ENCODE measurements at regions not wholly inside any gene's neighbourhood (a gene's known extent, or its start where the extent isn't known, plus 50 kb on each side); places are given as distances from the start of the nearest gene placed in this dataset.
"Not testable (repeated sequence)": the region's sequence is repeated elsewhere in the genome, so short reads cannot be mapped to it uniquely, and the experiment has no call there.

- no peak for DNase-seq (ENCODE audit: low spot score)
Measured at GRCh38 chr14:87052646-87053225, 940.2 kb downstream of the GALC start.

GRCh38 chr14:87050421-87050820, 942.6 kb downstream of the GALC start:
- no peak for DNase-seq (ENCODE audit: low spot score)

GRCh38 chr14:87049950-87050349, 943.0 kb downstream of the GALC start:
- DNase-seq (ENCODE audit: low spot score): peak; percentile 63

DNA sequence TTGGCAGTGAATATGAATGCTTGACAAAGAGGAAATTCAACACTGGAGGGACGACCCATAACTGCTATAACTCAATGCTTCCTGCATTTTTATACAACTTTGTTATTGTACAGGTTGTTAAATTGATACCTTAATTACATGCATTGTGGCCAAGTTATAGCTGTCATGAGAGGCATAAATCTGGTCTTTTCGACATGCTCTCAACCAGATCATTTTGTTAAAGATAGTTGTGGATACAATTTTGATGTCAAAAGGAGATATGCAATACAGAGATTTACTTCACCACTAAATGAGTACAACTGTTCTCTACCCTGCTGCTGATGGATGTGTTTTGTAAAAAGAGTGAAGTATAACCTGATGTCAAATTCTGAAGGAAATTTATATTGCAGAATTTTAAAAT, 946.0 kb downstream of the GALC start:
- no peak for DNase-seq (ENCODE audit: low spot score)

GRCh38 chr14:87045956-87046355, 947.0 kb downstream of the GALC start:
- no peak for DNase-seq (ENCODE audit: low spot score)

- DNase-seq (ENCODE audit: low spot score): peak; percentile 12
Measured at GRCh38 chr14:87045246-87045645, 947.7 kb downstream of the GALC start.

DNA sequence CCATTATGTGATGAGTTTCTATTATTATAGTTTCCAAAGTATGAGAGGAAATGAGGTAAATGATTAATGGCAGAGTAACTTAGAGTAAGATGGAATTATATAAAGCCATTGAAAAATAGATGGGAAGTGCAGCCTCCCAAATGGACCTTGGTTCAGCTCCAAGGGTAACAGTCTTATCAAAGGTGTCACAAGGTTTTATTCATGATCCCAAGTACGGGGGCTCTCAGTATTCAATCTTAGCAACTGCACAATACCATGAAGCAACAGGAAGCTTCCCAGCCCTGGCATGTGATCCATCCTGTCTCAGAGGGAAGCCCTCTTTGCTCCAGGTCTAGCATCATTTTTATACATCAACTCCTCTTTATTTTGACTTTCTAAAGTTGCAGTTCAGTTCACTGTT, 948.2 kb downstream of the GALC start:
- no peak for DNase-seq (ENCODE audit: low spot score)

DNA sequence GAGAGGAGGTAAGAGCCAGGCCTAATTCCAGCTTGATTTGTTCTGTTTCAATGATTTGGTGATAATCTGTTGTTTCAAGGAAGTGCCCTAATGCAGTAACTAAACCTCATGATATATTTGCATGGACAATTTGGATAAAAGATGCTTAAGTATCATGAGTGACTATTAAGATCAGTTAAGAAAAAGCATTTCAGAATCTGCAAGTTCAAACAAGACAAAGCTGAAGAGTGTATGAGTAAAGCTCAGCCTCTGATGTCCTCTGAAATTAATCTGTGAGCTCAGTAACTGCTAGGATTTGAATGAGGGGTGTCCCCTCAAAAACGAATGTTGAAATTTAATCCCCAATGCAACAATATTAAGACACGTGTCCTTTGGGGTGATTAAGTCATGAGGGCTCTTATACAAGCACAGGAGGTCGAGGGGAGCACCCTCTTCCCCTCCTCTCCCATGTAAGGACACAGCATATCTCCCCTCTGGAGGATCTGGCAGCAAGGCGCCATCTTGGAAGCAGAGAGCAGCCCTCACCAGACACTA, 949.2 kb downstream of the GALC start:
- DNase-seq (ENCODE audit: low spot score): no peak

GRCh38 chr14:87042354-87042753, 950.6 kb downstream of the GALC start:
- no peak for DNase-seq (ENCODE audit: low spot score)

DNA sequence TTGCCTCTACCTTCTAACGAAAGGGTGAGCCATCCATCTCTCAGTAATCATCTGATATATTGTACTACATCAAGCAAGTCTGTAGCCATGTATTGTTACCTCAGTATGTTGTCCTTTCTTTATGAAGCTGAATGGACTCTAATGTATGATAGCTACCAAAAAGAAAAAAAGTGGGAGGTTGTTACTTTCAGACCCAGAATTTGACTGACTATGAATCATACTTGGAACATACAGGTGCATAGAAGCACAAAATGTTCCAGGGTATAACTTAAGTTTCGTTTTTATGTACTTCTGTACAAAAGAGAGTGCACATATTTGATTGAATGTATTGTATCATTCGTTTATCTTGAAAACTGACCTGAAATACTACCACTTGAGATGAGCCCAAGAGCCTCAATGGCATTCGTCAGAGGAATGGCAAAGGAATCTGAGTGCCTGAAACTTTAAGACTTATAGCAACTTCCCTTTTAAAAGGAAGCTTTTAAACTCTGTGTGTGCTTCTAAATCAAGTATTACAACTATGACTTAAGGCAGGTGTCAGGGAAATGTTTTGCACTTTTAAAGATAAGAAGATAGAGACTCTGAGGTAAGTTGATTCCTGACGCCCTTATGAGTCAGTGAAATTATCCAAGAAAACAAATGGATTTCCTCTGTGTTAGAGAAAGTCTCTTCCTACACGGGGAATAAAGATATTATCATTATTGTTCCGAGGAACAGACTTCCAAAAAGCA, 951.5 kb downstream of the GALC start:
- DNase-seq (ENCODE audit: low spot score): no peak

- DNase-seq (ENCODE audit: low spot score): no peak
Measured at GRCh38 chr14:87034680-87035079, 958.3 kb downstream of the GALC start.

- DNase-seq (ENCODE audit: low spot score): no peak
Measured at GRCh38 chr14:87030197-87030596, 962.8 kb downstream of the GALC start.

GRCh38 chr14:87020106-87020505, 972.9 kb downstream of the GALC start:
- not testable (repeated sequence) for DNase-seq (ENCODE audit: low spot score)

DNA sequence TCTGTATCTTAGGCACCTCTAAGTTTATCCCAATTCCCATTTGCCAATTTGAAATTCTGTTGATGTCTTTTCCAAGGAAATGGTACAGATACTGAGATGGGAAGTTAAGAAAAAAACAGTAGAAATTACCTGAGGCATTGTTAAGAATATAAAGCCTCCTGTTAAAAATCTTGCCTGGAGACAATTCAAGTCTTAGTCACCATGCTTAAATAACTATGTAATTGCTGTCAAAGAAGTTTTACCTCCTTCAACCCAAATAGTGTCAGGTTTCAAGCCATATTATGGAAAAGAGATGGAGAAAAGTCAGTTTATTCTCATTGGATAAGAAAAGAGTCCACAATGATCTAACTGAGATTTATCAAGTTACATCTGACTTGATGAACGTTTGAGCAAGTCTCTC, 974.7 kb downstream of the GALC start:
- DNase-seq (ENCODE audit: low spot score): no peak

GRCh38 chr14:87017335-87017734, 975.6 kb downstream of the GALC start:
- no peak for DNase-seq (ENCODE audit: low spot score)

DNA sequence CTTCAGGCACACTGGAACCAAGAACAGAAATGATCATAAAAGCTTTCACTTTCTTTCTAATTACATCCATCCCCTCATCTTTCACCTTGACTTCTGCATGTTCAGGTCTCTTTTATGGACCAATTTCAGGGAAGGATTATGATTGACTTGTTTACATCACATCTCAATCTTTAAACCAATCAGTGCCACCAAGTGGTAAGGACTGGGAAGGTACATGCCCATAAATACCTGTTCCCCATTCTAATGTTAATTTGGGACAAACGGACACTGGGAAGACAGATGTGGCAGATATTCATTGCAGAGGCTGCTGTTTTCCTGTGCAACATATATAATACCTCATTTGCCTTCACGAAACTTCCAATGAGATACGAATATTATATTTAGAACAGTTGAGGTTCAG, 978.1 kb downstream of the GALC start:
- no peak for DNase-seq (ENCODE audit: low spot score)

DNA sequence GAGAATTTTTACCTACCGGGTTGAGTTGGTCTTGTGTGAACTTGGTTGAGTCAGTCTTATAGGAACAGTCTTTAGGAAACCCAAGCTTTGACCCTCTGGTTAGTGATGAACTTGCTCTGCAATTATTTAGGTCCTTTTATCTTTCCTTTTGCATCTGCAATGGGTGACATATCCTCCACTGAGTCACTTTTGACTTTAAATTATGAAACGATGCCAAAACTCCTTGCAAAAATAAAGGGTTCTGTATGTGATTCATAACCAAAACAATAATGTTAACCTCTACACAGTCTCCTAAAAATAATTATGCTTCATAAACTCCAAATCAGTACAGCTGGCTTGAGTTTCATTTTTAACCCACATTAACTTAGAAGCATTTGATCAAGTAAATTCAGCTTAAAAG, 979.4 kb downstream of the GALC start:
- DNase-seq (ENCODE audit: low spot score): peak; percentile 28

- no peak for DNase-seq (ENCODE audit: low spot score)
Measured at GRCh38 chr14:87008965-87009364, 984.0 kb downstream of the GALC start.

GRCh38 chr14:87005280-87005679, 987.7 kb downstream of the GALC start:
- peak; percentile 17 for DNase-seq (ENCODE audit: low spot score)

DNA sequence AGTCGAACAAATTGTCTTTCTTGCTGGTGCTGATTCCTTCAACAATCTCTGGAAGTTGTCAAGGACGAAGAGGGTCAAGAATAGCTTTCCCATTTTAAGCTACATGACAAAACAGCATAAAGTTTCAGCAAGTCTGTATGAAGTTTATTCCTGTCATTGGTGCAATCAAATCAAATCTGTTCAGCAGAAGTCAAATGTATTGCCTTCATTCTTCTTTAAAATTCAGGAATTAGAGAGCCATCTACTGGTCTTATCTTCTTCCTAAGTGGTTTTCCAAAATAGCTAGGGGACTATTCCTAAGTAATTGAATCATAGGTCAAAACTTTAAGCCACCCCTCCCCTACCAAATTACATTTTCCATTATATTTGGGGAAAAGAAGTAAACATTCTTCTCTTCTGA, 990.2 kb downstream of the GALC start:
- no peak for DNase-seq (ENCODE audit: low spot score)

DNA sequence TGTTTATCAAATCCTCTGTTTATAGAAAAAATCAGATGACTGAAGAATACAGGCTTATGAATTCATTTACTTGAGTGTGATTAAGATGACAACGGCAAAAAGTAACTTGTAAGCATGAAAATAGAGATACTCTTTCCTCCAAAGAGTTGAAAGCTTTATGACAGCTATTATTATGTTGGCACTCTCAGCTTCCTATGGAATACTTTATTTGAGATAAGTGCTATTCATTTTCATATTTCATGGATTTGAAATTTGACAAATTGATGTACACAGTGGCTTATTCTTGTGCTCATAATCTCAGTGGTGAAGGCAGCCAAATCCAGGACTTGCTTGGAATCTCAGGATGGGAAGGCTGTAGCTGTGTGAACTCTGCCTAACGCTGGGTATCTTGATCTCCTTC, 991.6 kb downstream of the GALC start:
- no peak for DNase-seq (ENCODE audit: low spot score)

- no peak for DNase-seq (ENCODE audit: low spot score)
Measured at GRCh38 chr14:87000081-87000480, 992.9 kb downstream of the GALC start.

GRCh38 chr14:86999036-86999435, 993.9 kb downstream of the GALC start:
- DNase-seq (ENCODE audit: low spot score): peak; percentile 38

DNA sequence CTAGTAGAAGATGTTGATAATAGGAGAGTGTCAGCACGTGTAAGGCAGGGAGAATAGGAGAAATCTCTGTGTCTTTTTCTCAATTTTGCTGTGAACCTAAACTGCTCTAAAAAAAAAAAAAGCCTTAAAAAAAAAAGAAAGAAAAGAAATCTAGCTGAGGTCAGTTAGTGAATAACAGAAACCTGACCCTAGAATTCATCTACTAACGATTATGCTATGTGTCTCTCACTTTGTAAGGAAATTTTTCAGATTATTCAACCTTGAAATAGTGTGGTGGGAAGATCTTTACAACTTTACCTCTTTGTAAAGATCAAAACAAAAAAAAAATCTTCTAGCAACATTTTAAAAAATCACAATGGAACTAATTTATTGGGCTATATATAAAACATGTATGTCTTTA, 995.7 kb downstream of the GALC start:
- DNase-seq (ENCODE audit: low spot score): no peak

Measured in AG20443 (cell line).